ENCODE measurements at regions not wholly inside any gene's neighbourhood (a gene's known extent, or its start where the extent isn't known, plus 50 kb on each side); places are given as distances from the start of the nearest gene placed in this dataset.
"Not testable (repeated sequence)": the region's sequence is repeated elsewhere in the genome, so short reads cannot be mapped to it uniquely, and the experiment has no call there.

- H2BK5ac ChIP-seq (ENCODE audit: low read length); H3K4me3 ChIP-seq (ENCODE audit: low read length): not testable (repeated sequence)
- WGBS (ENCODE audit: extremely low coverage, insufficient coverage, low lambda C conversion rate), result no CpG with 5 or more reads among the region's 2 CpGs
Observed at GRCh38 chr7:51540906-51541305, 224.3 kb upstream of the COBL start.

GRCh38 chr7:51539840-51540239 is 223.2 kb upstream of the COBL start:
- Histone ChIP-seq H3K79me2 (ENCODE audit: control insufficient read depth, insufficient read depth, low read length) (no peaks in the 10 kb centered on the region), H3K23ac (ENCODE audit: low read length) (no peak overlapping the region), H4K8ac (ENCODE audit: low read depth, low read length) (no peak overlapping the region), H2BK15ac (replicated peaks; ENCODE audit: low read depth) (no peak overlapping the region), H3K4ac (ENCODE audit: low read depth, low read length) (no peak overlapping the region), H3K4me1 (ENCODE audit: control insufficient read depth, low read depth, low read length) (no peaks in the 10 kb centered on the region), H2AK5ac (ENCODE audit: low read length) (no peak overlapping the region), H2BK120ac (ENCODE audit: low read depth, low read length) (no peak overlapping the region), H3K27me3 (ENCODE audit: insufficient read depth, low read length, poor library complexity) (no peaks in the 10 kb centered on the region), H3K18ac (ENCODE audit: low read length) (no peak overlapping the region), H3K4me2 (ENCODE audit: low read length) (no peak overlapping the region), H3K56ac (ENCODE audit: low read length) (no peak overlapping the region), H3K27ac (ENCODE audit: low read depth, low read length) (no peak overlapping the region), H2BK5ac (ENCODE audit: low read length) (no peak overlapping the region), H4K5ac (ENCODE audit: low read length) (no peak overlapping the region), H3K9ac (ENCODE audit: low read length) (no peak overlapping the region), H3K79me1 (ENCODE audit: low read length) (no peaks in the 10 kb centered on the region), H3K4me3 (ENCODE audit: low read length) (no peak overlapping the region), H3K36me3 (ENCODE audit: control insufficient read depth, insufficient read depth, low read length) (no peaks in the 10 kb centered on the region)
- no CpG with 5 or more reads among the region's 3 CpGs for WGBS (ENCODE audit: extremely low coverage, insufficient coverage, low lambda C conversion rate)
- no peak for DNase-seq

More at GRCh38 chr7:51540906-51541305, 224.3 kb upstream of the COBL start:
- not testable (repeated sequence) for DNase-seq; H2AK5ac ChIP-seq (ENCODE audit: low read length); H4K5ac ChIP-seq (ENCODE audit: low read length); H3K36me3 ChIP-seq (ENCODE audit: control insufficient read depth, insufficient read depth, low read length); H3K79me2 ChIP-seq (ENCODE audit: control insufficient read depth, insufficient read depth, low read length); H3K4me2 ChIP-seq (ENCODE audit: low read length); H3K56ac ChIP-seq (ENCODE audit: low read length); H3K79me1 ChIP-seq (ENCODE audit: low read length); H3K4me1 ChIP-seq (ENCODE audit: control insufficient read depth, low read depth, low read length); H2BK15ac ChIP-seq (replicated peaks; ENCODE audit: low read depth); H2BK120ac ChIP-seq (ENCODE audit: low read depth, low read length); H3K23ac ChIP-seq (ENCODE audit: low read length); H3K4ac ChIP-seq (ENCODE audit: low read depth, low read length); H3K18ac ChIP-seq (ENCODE audit: low read length); H3K9ac ChIP-seq (ENCODE audit: low read length); H4K8ac ChIP-seq (ENCODE audit: low read depth, low read length); H3K27ac ChIP-seq (ENCODE audit: low read depth, low read length); H3K27me3 ChIP-seq (ENCODE audit: insufficient read depth, low read length, poor library complexity)

GRCh38 chr7:51528172-51528571 is 211.6 kb upstream of the COBL start:
- no peak overlapping the region for H3K4me3 ChIP-seq (ENCODE audit: low read length)
- no peaks in the 10 kb centered on the region for H3K4me1 ChIP-seq (ENCODE audit: control insufficient read depth, low read depth, low read length)
- H3K27ac ChIP-seq (ENCODE audit: low read depth, low read length), result no peak overlapping the region
- no peak overlapping the region for H4K8ac ChIP-seq (ENCODE audit: low read depth, low read length)
- H2BK5ac ChIP-seq (ENCODE audit: low read length), result no peak overlapping the region
- H3K36me3 ChIP-seq (ENCODE audit: control insufficient read depth, insufficient read depth, low read length), result no peaks in the 10 kb centered on the region
- no peak overlapping the region for H3K9ac ChIP-seq (ENCODE audit: low read length)
- no CpG with 5 or more reads among the region's 5 CpGs for WGBS (ENCODE audit: extremely low coverage, insufficient coverage, low lambda C conversion rate)
- H3K23ac ChIP-seq (ENCODE audit: low read length), result no peak overlapping the region
- H3K18ac ChIP-seq (ENCODE audit: low read length), result no peak overlapping the region
- no peak overlapping the region for H2BK15ac ChIP-seq (replicated peaks; ENCODE audit: low read depth)
- H3K79me1 ChIP-seq (ENCODE audit: low read length), result no peaks in the 10 kb centered on the region
- no peak overlapping the region for H3K4ac ChIP-seq (ENCODE audit: low read depth, low read length)
- no peaks in the 10 kb centered on the region for H3K27me3 ChIP-seq (ENCODE audit: insufficient read depth, low read length, poor library complexity)
- no peak overlapping the region for H2AK5ac ChIP-seq (ENCODE audit: low read length)
- no peak overlapping the region for H4K5ac ChIP-seq (ENCODE audit: low read length)
- H3K4me2 ChIP-seq (ENCODE audit: low read length), result no peak overlapping the region
- H3K56ac ChIP-seq (ENCODE audit: low read length), result no peak overlapping the region
- DNase-seq, result no peak
- H3K79me2 ChIP-seq (ENCODE audit: control insufficient read depth, insufficient read depth, low read length), result no peaks in the 10 kb centered on the region
- no peak overlapping the region for H2BK120ac ChIP-seq (ENCODE audit: low read depth, low read length)

GRCh38 chr7:51521694-51522312 is 205.2 kb upstream of the COBL start:
- H3K79me2 ChIP-seq (ENCODE audit: control insufficient read depth, insufficient read depth, low read length), result no peaks in the 10 kb centered on the region
- no peak overlapping the region for H2BK120ac ChIP-seq (ENCODE audit: low read depth, low read length)
- no peak overlapping the region for H4K8ac ChIP-seq (ENCODE audit: low read depth, low read length)
- no peak overlapping the region for H3K4ac ChIP-seq (ENCODE audit: low read depth, low read length)
- no peak overlapping the region for H2AK5ac ChIP-seq (ENCODE audit: low read length)
- H3K36me3 ChIP-seq (ENCODE audit: control insufficient read depth, insufficient read depth, low read length), result no peaks in the 10 kb centered on the region
- no peak overlapping the region for H4K5ac ChIP-seq (ENCODE audit: low read length)
- H3K27ac ChIP-seq (ENCODE audit: low read depth, low read length), result no peak overlapping the region
- no peaks in the 10 kb centered on the region for H3K79me1 ChIP-seq (ENCODE audit: low read length)
- no peak overlapping the region for H2BK5ac ChIP-seq (ENCODE audit: low read length)
- no peak overlapping the region for H3K9ac ChIP-seq (ENCODE audit: low read length)
- no peak overlapping the region for H2BK15ac ChIP-seq (replicated peaks; ENCODE audit: low read depth)
- DNase-seq, result no peak
- H3K4me3 ChIP-seq (ENCODE audit: low read length), result no peak overlapping the region
- no peak overlapping the region for H3K4me2 ChIP-seq (ENCODE audit: low read length)
- peaks cover 5% of the 10 kb centered on the region for H3K4me1 ChIP-seq (ENCODE audit: control insufficient read depth, low read depth, low read length)
- WGBS (ENCODE audit: extremely low coverage, insufficient coverage, low lambda C conversion rate), result no CpG with 5 or more reads among the region's 6 CpGs
- no peaks in the 10 kb centered on the region for H3K27me3 ChIP-seq (ENCODE audit: insufficient read depth, low read length, poor library complexity)
- H3K23ac ChIP-seq (ENCODE audit: low read length), result no peak overlapping the region
- no peak overlapping the region for H3K56ac ChIP-seq (ENCODE audit: low read length)
- no peak overlapping the region for H3K18ac ChIP-seq (ENCODE audit: low read length)

GRCh38 chr7:51521054-51521453 is 204.4 kb upstream of the COBL start:
- no CpG with 5 or more reads among the region's 6 CpGs for WGBS (ENCODE audit: extremely low coverage, insufficient coverage, low lambda C conversion rate)
- H3K27ac ChIP-seq (ENCODE audit: low read depth, low read length), result no peak overlapping the region

GRCh38 chr7:51518646-51519045 is 202.0 kb upstream of the COBL start:
- H3K27ac ChIP-seq (ENCODE audit: low read depth, low read length), result no peak overlapping the region
- H3K23ac ChIP-seq (ENCODE audit: low read length), result no peak overlapping the region
- H4K8ac ChIP-seq (ENCODE audit: low read depth, low read length), result no peak overlapping the region
- no peak overlapping the region for H2BK15ac ChIP-seq (replicated peaks; ENCODE audit: low read depth)
- DNase-seq, result no peak
- no peaks in the 10 kb centered on the region for H3K36me3 ChIP-seq (ENCODE audit: control insufficient read depth, insufficient read depth, low read length)
- H3K4me2 ChIP-seq (ENCODE audit: low read length), result no peak overlapping the region
- WGBS (ENCODE audit: extremely low coverage, insufficient coverage, low lambda C conversion rate), result no CpG with 5 or more reads among the region's 4 CpGs
- no peak overlapping the region for H2BK120ac ChIP-seq (ENCODE audit: low read depth, low read length)
- H2AK5ac ChIP-seq (ENCODE audit: low read length), result no peak overlapping the region
- H3K9ac ChIP-seq (ENCODE audit: low read length), result no peak overlapping the region
- no peaks in the 10 kb centered on the region for H3K79me1 ChIP-seq (ENCODE audit: low read length)
- no peak overlapping the region for H2BK5ac ChIP-seq (ENCODE audit: low read length)
- no peak overlapping the region for H3K56ac ChIP-seq (ENCODE audit: low read length)
- no peaks in the 10 kb centered on the region for H3K27me3 ChIP-seq (ENCODE audit: insufficient read depth, low read length, poor library complexity)
- H3K4me3 ChIP-seq (ENCODE audit: low read length), result no peak overlapping the region
- no peak overlapping the region for H3K18ac ChIP-seq (ENCODE audit: low read length)
- peaks cover 5% of the 10 kb centered on the region for H3K4me1 ChIP-seq (ENCODE audit: control insufficient read depth, low read depth, low read length)
- H3K79me2 ChIP-seq (ENCODE audit: control insufficient read depth, insufficient read depth, low read length), result no peaks in the 10 kb centered on the region
- no peak overlapping the region for H4K5ac ChIP-seq (ENCODE audit: low read length)
- H3K4ac ChIP-seq (ENCODE audit: low read depth, low read length), result no peak overlapping the region

More at GRCh38 chr7:51521054-51521453, 204.4 kb upstream of the COBL start:
- Histone ChIP-seq H3K18ac (ENCODE audit: low read length) (no peak overlapping the region), H4K5ac (ENCODE audit: low read length) (no peak overlapping the region), H3K36me3 (ENCODE audit: control insufficient read depth, insufficient read depth, low read length) (no peaks in the 10 kb centered on the region), H2AK5ac (ENCODE audit: low read length) (no peak overlapping the region), H3K4ac (ENCODE audit: low read depth, low read length) (no peak overlapping the region), H2BK15ac (replicated peaks; ENCODE audit: low read depth) (no peak overlapping the region), H2BK120ac (ENCODE audit: low read depth, low read length) (no peak overlapping the region), H3K4me2 (ENCODE audit: low read length) (no peak overlapping the region), H3K4me1 (ENCODE audit: control insufficient read depth, low read depth, low read length) (peaks cover 5% of the 10 kb centered on the region), H3K9ac (ENCODE audit: low read length) (no peak overlapping the region), H3K27me3 (ENCODE audit: insufficient read depth, low read length, poor library complexity) (no peaks in the 10 kb centered on the region), H3K23ac (ENCODE audit: low read length) (no peak overlapping the region), H3K56ac (ENCODE audit: low read length) (no peak overlapping the region), H3K4me3 (ENCODE audit: low read length) (no peak overlapping the region), H4K8ac (ENCODE audit: low read depth, low read length) (no peak overlapping the region), H3K79me1 (ENCODE audit: low read length) (no peaks in the 10 kb centered on the region), H3K79me2 (ENCODE audit: control insufficient read depth, insufficient read depth, low read length) (no peaks in the 10 kb centered on the region), H2BK5ac (ENCODE audit: low read length) (no peak overlapping the region)
- DNase-seq, result no peak
